GM12892 (cell line): ENCODE measurements at regions not wholly inside any gene's neighbourhood (a gene's known extent, or its start where the extent isn't known, plus 50 kb on each side); places are given as distances from the start of the nearest gene placed in this dataset.

ENCODE experiments used
- POLR2A ChIP-seq: IDR thresholded peaks from 2 replicates; pipeline ENCODE4 v1.6.1; 2011; ENCODE audit warnings: low read depth, low read length, control low read depth
- POLR2AphosphoS5 ChIP-seq: IDR thresholded peaks from 2 replicates; pipeline ENCODE4 v1.6.1; 2011; ENCODE audit warnings: low read depth, low read length, control low read depth

- TF ChIP-seq POLR2AphosphoS5 (no peak), POLR2A (no peak)
Observed at GRCh38 chr5:4928409-4928808, 211.7 kb upstream of the ADAMTS16 start.
